GM18858 (cell line): ENCODE measurements at regions not wholly inside any gene's neighbourhood (a gene's known extent, or its start where the extent isn't known, plus 50 kb on each side); places are given as distances from the start of the nearest gene placed in this dataset.

Experiments used
- ATAC-seq: cut with Tn5 transposase; IDR thresholded peaks from one replicate; pipeline ENCODE4 v1.9.1; 2021; ENCODE audit not compliant: unreplicated experiment

DNA sequence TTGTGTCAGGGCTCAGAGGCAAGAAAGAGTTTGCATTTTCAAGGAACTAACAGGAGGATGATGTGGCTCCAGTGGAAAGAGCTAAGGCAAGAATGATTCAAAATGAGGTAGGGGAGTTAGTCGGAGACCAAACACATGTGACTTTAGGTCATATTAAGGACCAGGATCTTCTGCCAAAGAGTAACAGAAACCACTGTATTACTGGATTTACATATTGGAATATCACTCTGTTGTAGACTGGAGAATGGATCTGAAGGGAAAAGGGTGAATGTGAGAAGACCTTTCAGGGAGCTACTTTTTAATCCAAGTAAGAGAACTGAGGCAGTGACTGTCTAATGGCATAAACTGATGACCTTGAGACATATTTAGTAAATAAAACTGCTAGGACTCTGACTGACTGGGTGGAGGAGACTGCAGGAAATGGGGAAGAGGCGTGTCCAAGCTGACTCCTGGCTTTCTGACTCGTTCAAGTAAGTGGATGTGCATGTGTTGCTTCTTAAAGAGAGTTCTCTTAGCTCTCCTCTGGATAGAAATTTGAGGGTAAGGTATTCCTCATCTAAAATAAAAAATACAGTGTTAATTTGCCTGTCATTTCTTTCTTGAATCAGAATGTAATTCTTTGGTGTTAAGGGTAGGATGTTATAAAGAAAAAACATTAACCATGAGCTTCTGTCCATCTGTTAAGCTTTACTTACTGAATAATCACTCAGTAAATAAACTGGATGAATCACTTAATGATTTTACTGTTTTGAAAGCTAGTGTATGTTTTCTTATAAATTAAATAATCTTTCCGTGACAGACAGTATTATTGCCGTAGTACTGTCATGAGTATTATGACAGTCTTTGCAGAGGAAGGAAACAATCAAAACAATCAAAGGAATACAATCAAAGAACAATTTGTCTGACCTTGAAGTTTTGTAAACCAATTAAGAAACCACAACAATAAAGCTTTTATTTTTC lies 58.3 kb upstream of the CFAP20DC start:
- ATAC-seq, result no peak

DNA sequence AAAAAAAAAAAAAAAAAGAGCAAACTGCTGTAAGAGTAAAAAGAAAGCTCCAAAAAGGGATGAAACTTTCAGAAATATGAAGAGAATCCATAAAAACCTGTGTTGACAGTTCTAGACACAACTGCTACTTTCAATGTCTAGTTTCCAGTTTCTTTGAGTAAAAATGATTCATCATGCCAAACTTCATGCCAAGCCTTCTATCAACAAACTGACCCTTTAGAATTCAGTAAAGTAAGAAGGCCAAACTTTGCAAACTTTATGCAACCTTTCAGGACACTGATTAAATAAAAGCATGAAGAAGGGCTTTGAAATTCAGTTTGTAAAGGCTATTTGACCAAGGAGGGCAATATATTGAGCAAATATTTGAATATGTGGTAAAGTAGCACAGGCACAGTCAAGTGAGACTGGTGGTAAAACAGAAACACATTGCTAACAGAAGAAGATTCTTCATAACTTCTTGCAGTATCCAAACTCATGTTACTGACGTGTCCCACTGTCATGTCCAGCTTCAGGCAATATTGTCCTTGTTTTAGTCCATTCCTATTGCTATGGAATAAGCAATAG lies 56.3 kb upstream of the CFAP20DC start:
- ATAC-seq, result no peak

DNA sequence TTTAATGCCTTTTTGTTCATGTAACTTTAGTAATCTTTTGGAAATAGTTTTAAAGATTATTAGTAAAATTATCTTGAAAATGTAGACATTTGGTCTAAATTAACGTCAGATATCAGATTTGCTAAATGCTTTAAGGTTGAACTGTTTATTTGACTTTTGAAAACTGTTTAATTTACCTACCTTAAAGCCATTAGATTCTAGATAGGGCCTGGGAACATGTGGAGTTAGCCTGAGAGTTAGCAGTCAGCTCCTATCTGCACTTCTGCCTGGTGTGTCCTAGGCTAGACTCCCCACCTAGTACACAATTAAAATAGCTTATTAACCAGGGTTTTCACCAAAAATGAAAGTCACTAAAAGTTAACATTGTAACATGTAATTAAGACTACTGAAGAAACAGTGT lies 53.7 kb upstream of the CFAP20DC start:
- no peak for ATAC-seq

DNA sequence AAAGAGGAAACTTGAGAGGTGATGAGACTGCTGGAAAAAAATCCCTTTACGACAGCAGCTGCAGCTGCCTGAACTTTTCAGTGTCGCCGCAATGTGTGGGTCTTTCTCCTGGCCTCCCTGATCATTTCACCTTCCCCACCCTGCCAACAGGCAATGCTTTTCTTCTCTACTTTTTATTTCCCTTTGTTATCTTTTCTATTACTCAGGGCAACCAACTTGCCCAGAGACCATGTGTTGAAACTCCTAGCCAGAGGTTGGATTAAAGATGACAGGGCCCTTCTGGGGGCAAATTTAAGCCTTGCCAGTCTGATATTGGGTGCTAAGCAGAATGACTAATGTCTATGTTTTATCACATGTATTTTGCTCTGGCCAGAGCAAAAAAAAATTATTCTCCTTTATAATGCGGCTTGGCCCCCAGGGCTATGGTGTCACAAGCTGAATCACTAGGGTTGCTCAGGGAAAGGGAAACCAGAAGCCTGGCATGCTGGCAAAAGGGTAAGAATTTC lies 51.5 kb upstream of the CFAP20DC start:
- no peak for ATAC-seq
